Sigmoid colon (tissue), 4 donors: ENCODE measurements at regions not wholly inside any gene's neighbourhood (a gene's known extent, or its start where the extent isn't known, plus 50 kb on each side); places are given as distances from the start of the nearest gene placed in this dataset.

Source experiments
- CTCF ChIP-seq, 4 experiments: fragments of 450-650 bp in 3 of 4; fragments of 200-600 bp in 1 of 4; IDR thresholded peaks; one replicate each; pipeline ENCODE4 v1.5.1; 2016 to 2019; ENCODE audit warnings: antibody characterized with exemption in 4 of 4, mild to moderate bottlenecking in 3 of 4, moderate library complexity in 2 of 4
- EP300 ChIP-seq, 4 donors: sonication (generic); formaldehyde crosslinking; IDR thresholded peaks; one replicate each; pipeline ENCODE4 v1.6.1; 2017; ENCODE audit warnings: antibody characterized with exemption in 4 of 4
- POLR2A ChIP-seq, 2 donors: fragments of 450-650 bp; IDR thresholded peaks; one replicate each; pipeline ENCODE4 v1.6.1; 2016; ENCODE audit warnings: antibody characterized with exemption in 2 of 2, mild to moderate bottlenecking in 2 of 2, moderate library complexity in 2 of 2
- POLR2AphosphoS5 ChIP-seq, 4 donors: sonication (generic); formaldehyde crosslinking; IDR thresholded peaks; one replicate each; pipeline ENCODE4 v1.6.1; 2017; ENCODE audit warnings: antibody characterized with exemption in 4 of 4

GRCh38 chr6:122178988-122179387, 220.5 kb upstream of the HSF2 start:
- no peak for TF ChIP-seq CTCF (IDR thresholded peaks at IDR 0.05)
- TF ChIP-seq POLR2A (IDR thresholded peaks at IDR 0.05): no peak
- TF ChIP-seq POLR2AphosphoS5 (IDR thresholded peaks at IDR 0.05): no peak
- no peak for TF ChIP-seq EP300 (IDR thresholded peaks at IDR 0.05)
